Astrocyte (in vitro differentiated cells and primary cell): ENCODE measurements at regions not wholly inside any gene's neighbourhood (a gene's known extent, or its start where the extent isn't known, plus 50 kb on each side); places are given as distances from the start of the nearest gene placed in this dataset.

Source experiments
- DNase-seq: peaks from one replicate; pipeline ENCODE4 v3.0.0-alpha.2; 2010; ENCODE audit warnings: low read depth
- FAIRE-seq: peaks from 2 replicates; lab custom pipeline; 2011; peaks lifted over from hg19 to GRCh38; lab: Jason Lieb, UNC
- H2AFZ ChIP-seq: 2 replicates; pipeline ENCODE4 v1.6.0; 2012; ENCODE audit warnings: low read depth, low read length, inconsistent platforms
- H3K27ac ChIP-seq: 2 replicates; pipeline ENCODE4 v1.5.1; 2011; ENCODE audit warnings: low read depth, low read length, inconsistent platforms
- H3K27me3 ChIP-seq: 2 replicates; pipeline ENCODE4 v1.6.0; 2011; ENCODE audit warnings: low read length, inconsistent platforms; ENCODE audit not compliant: insufficient read depth
- H3K36me3 ChIP-seq: 2 replicates; pipeline ENCODE4 v1.5.1; 2011; ENCODE audit warnings: low read length, inconsistent platforms; ENCODE audit not compliant: insufficient read depth
- H3K4me1 ChIP-seq: 2 replicates; pipeline ENCODE4 v1.5.1; 2011; ENCODE audit warnings: low read length, inconsistent platforms; ENCODE audit not compliant: insufficient read depth
- H3K4me2 ChIP-seq: 2 replicates; pipeline ENCODE4 v1.6.0; 2012; ENCODE audit warnings: low read length, inconsistent platforms
- H3K4me3 ChIP-seq: 2 replicates; pipeline ENCODE4 v1.5.1; 2011; ENCODE audit warnings: low read depth, mild to moderate bottlenecking, low read length, inconsistent platforms; ENCODE audit not compliant: insufficient read depth
- H3K79me2 ChIP-seq: 2 replicates; pipeline ENCODE4 v1.6.0; 2012; ENCODE audit warnings: mild to moderate bottlenecking, low read length, inconsistent platforms; ENCODE audit not compliant: insufficient read depth
- H3K9ac ChIP-seq: 2 replicates; pipeline ENCODE4 v1.6.0; 2012; ENCODE audit warnings: mild to moderate bottlenecking, low read length, inconsistent platforms
- H3K9me3 ChIP-seq: 2 replicates; pipeline ENCODE4 v1.5.1; 2012; ENCODE audit warnings: low read depth, mild to moderate bottlenecking, low read length, inconsistent platforms; ENCODE audit not compliant: insufficient read depth
- H4K20me1 ChIP-seq: 2 replicates; pipeline ENCODE4 v1.6.0; 2012; ENCODE audit warnings: low read length, inconsistent platforms; ENCODE audit not compliant: insufficient read depth
- H3K27ac Mint-ChIP-seq: one replicate; pipeline ENCODE4 v1.8.0; 2021; ENCODE audit warnings: mild to moderate bottlenecking, mixed read lengths; ENCODE audit not compliant: unreplicated experiment
- H3K27me3 Mint-ChIP-seq: one replicate; pipeline ENCODE4 v1.8.0; 2021; ENCODE audit warnings: low read depth, mixed read lengths; ENCODE audit not compliant: unreplicated experiment
- H3K36me3 Mint-ChIP-seq: one replicate; pipeline ENCODE4 v1.8.0; 2021; ENCODE audit warnings: low read depth, mixed read lengths; ENCODE audit not compliant: unreplicated experiment
- H3K4me1 Mint-ChIP-seq: one replicate; pipeline ENCODE4 v1.8.0; 2021; ENCODE audit warnings: low read depth, mixed read lengths; ENCODE audit not compliant: unreplicated experiment
- H3K4me3 Mint-ChIP-seq: one replicate; pipeline ENCODE4 v1.8.0; 2021; ENCODE audit warnings: mild to moderate bottlenecking, moderate library complexity, mixed read lengths; ENCODE audit not compliant: unreplicated experiment
- H3K9me3 Mint-ChIP-seq: one replicate; pipeline ENCODE4 v1.8.0; 2021; ENCODE audit warnings: mild to moderate bottlenecking, mixed read lengths; ENCODE audit not compliant: unreplicated experiment
- EZH2 ChIP-seq: IDR thresholded peaks from 2 replicates; pipeline ENCODE4 v1.6.1; 2012; ENCODE audit warnings: mild to moderate bottlenecking, low read length, inconsistent platforms; ENCODE audit not compliant: insufficient read depth
- TF ChIP-seq, protein P1 (sequence below): IDR thresholded peaks from 2 replicates; pipeline ENCODE4 v1.5.1; 2011; ENCODE audit warnings: low read depth, mild to moderate bottlenecking, inconsistent platforms, low read length, moderate library complexity; ENCODE audit not compliant: insufficient read depth

DNA sequence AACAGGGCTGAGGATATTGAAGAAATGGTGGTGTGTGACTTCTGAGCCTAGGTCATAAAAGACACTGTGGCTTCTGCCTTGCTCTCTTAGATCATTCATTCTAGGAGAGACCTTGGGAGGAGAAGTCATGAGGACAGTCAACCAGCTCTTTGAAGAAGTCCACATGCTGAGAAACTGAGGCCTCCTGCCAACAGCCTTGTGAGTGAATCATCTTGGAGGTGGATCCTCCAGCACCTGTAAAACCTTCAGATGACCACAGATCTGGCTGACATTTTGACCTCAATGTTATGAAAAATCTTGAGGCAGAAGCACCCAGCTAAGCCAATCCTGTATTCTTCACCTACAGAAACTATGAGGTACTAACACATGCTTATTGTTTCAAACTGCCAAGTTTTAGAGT lies 165.9 kb downstream of the CARTPT start:
- H4K20me1 ChIP-seq: no peaks in the 10 kb centered on the region
- H3K4me2 ChIP-seq: no peak overlapping the region
- no peaks in the 10 kb centered on the region for H3K36me3 ChIP-seq
- Mint-ChIP-seq H3K27ac (no peak overlapping the region), H3K4me3 (no peak overlapping the region), H3K27me3 (peaks cover 17% of the 10 kb centered on the region), H3K36me3 (peaks cover 2% of the 10 kb centered on the region), H3K4me1 (peaks cover 6% of the 10 kb centered on the region), H3K9me3 (peaks cover 5% of the 10 kb centered on the region)
- peaks cover 5% of the 10 kb centered on the region for H3K27me3 ChIP-seq
- TF ChIP-seq, protein P1, sequence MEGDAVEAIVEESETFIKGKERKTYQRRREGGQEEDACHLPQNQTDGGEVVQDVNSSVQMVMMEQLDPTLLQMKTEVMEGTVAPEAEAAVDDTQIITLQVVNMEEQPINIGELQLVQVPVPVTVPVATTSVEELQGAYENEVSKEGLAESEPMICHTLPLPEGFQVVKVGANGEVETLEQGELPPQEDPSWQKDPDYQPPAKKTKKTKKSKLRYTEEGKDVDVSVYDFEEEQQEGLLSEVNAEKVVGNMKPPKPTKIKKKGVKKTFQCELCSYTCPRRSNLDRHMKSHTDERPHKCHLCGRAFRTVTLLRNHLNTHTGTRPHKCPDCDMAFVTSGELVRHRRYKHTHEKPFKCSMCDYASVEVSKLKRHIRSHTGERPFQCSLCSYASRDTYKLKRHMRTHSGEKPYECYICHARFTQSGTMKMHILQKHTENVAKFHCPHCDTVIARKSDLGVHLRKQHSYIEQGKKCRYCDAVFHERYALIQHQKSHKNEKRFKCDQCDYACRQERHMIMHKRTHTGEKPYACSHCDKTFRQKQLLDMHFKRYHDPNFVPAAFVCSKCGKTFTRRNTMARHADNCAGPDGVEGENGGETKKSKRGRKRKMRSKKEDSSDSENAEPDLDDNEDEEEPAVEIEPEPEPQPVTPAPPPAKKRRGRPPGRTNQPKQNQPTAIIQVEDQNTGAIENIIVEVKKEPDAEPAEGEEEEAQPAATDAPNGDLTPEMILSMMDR: no peak
- no peak for TF ChIP-seq EZH2
- no peak overlapping the region for H2AFZ ChIP-seq
- no peaks in the 10 kb centered on the region for H3K9me3 ChIP-seq
- DNase-seq: no peak
- H3K9ac ChIP-seq: no peak overlapping the region
- H3K4me3 ChIP-seq: no peak overlapping the region
- H3K4me1 ChIP-seq: peaks cover 11% of the 10 kb centered on the region
- H3K27ac ChIP-seq: no peak overlapping the region
- no peaks in the 10 kb centered on the region for H3K79me2 ChIP-seq
- no peak for FAIRE-seq

DNA sequence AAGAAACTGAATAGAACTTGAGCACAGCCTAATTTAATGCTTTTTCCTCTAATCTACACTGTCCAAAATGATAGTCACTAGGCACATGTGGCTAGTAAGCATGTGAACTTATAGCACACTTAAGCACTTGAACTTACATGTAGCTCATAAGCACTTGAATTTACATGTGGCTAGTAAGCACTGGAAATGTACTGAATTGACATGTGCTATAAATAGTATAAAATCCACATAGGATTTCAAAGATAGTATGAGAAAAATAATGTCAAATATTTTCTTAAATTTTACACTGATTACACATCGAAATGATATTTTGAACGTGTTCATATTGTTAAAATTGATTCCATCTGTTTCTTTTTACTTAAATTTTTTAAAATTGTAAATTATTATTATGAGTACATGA lies 167.3 kb downstream of the CARTPT start:
- no peaks in the 10 kb centered on the region for H3K79me2 ChIP-seq
- no peak overlapping the region for H3K4me3 ChIP-seq
- no peaks in the 10 kb centered on the region for H4K20me1 ChIP-seq
- H3K36me3 Mint-ChIP-seq: peaks cover 2% of the 10 kb centered on the region
- no peak overlapping the region for H3K27ac Mint-ChIP-seq
- no peaks in the 10 kb centered on the region for H3K9me3 ChIP-seq
- H3K4me3 Mint-ChIP-seq: no peak overlapping the region
- FAIRE-seq: no peak
- H3K9me3 Mint-ChIP-seq: peaks cover 2% of the 10 kb centered on the region
- peaks cover 11% of the 10 kb centered on the region for H3K4me1 ChIP-seq
- H2AFZ ChIP-seq: no peak overlapping the region
- no peak overlapping the region for H3K9ac ChIP-seq
- H3K4me1 Mint-ChIP-seq: peaks cover 3% of the 10 kb centered on the region
- no peaks in the 10 kb centered on the region for H3K36me3 ChIP-seq
- H3K27me3 ChIP-seq: peaks cover 5% of the 10 kb centered on the region
- no peak for DNase-seq
- no peak for TF ChIP-seq EZH2
- TF ChIP-seq, protein P1: no peak
- H3K27me3 Mint-ChIP-seq: peaks cover 14% of the 10 kb centered on the region
- H3K4me2 ChIP-seq: no peak overlapping the region
- H3K27ac ChIP-seq: no peak overlapping the region

DNA sequence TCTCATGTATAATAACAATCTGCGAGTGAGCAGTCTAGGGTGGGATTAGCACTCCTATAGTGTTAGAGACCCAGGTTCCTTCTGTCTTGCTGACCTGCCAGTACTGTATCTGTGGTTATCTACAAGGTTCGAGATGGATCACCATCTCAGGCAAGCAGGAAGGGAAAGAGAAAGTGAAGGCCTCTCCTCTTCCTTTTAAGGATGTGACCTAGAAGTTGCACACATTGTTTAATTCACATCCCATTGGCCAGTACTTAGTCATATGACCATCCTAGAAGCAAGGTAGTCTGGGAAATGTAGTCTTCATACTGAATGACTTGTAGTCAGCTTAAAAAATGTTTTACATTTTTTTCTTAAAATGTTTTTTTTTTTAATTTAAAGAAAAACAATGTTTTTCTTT lies 168.6 kb downstream of the CARTPT start:
- no peak overlapping the region for H3K4me3 Mint-ChIP-seq
- TF ChIP-seq EZH2: no peak
- TF ChIP-seq, protein P1: no peak
- no peaks in the 10 kb centered on the region for H4K20me1 ChIP-seq
- peak overlapping the region; percentile 45 for H3K4me2 ChIP-seq
- H3K4me1 ChIP-seq: peaks cover 11% of the 10 kb centered on the region
- peak overlapping the region; percentile 81 for H3K27ac Mint-ChIP-seq
- H3K4me1 Mint-ChIP-seq: peaks cover 8% of the 10 kb centered on the region
- no peaks in the 10 kb centered on the region for H3K79me2 ChIP-seq
- no peak overlapping the region for H3K27ac ChIP-seq
- DNase-seq (peak; percentile 83), FAIRE-seq (no peak)
- H3K36me3 ChIP-seq: no peaks in the 10 kb centered on the region
- peaks cover 2% of the 10 kb centered on the region for H3K36me3 Mint-ChIP-seq
- peaks cover 5% of the 10 kb centered on the region for H3K27me3 ChIP-seq
- no peak overlapping the region for H3K9ac ChIP-seq
- H3K27me3 Mint-ChIP-seq: peaks cover 10% of the 10 kb centered on the region
- H3K9me3 ChIP-seq: no peaks in the 10 kb centered on the region
- H3K9me3 Mint-ChIP-seq: no peaks in the 10 kb centered on the region
- H2AFZ ChIP-seq: peak overlapping the region; percentile 75
- H3K4me3 ChIP-seq: no peak overlapping the region
